Fibroblast of pulmonary artery (primary cell): ENCODE measurements at regions not wholly inside any gene's neighbourhood (a gene's known extent, or its start where the extent isn't known, plus 50 kb on each side); places are given as distances from the start of the nearest gene placed in this dataset.

Experiments
- DNase-seq: peaks from one replicate; pipeline ENCODE4 v3.0.0-alpha.2; 2010; ENCODE audit warnings: low read depth
- H3K4me3 ChIP-seq: replicated peaks from 2 replicates; pipeline ENCODE4 v1.5.1; 2011; ENCODE audit warnings: low read depth, mild to moderate bottlenecking, control low read depth, low read length, moderate library complexity
- CTCF ChIP-seq: IDR thresholded peaks from 2 replicates; pipeline ENCODE4 v1.5.1; 2011; ENCODE audit warnings: mild to moderate bottlenecking, control low read depth, low read length, inconsistent platforms; ENCODE audit errors: missing control alignments

- no peak overlapping the region for H3K4me3 ChIP-seq
- DNase-seq = no peak
- TF ChIP-seq CTCF = no peak
Observed at GRCh38 chr20:39259808-39260207, 297.7 kb downstream of the DHX35 start.

- no peak for TF ChIP-seq CTCF
- DNase-seq = no peak
- no peak overlapping the region for H3K4me3 ChIP-seq
Observed at GRCh38 chr20:39259010-39259803, 297.1 kb downstream of the DHX35 start.

GRCh38 chr20:39258253-39258652 lies 296.1 kb downstream of the DHX35 start:
- no peak overlapping the region for H3K4me3 ChIP-seq
- TF ChIP-seq CTCF = no peak
- no peak for DNase-seq

GRCh38 chr20:39253051-39253755 lies 291.1 kb downstream of the DHX35 start:
- no peak for DNase-seq
- no peak for TF ChIP-seq CTCF
- H3K4me3 ChIP-seq = no peak overlapping the region

- DNase-seq = no peak
- no peak for TF ChIP-seq CTCF
Observed at GRCh38 chr20:39252035-39252434, 289.9 kb downstream of the DHX35 start.

GRCh38 chr20:39249798-39250197 lies 287.7 kb downstream of the DHX35 start:
- no peak for DNase-seq
- no peak for TF ChIP-seq CTCF
- no peak overlapping the region for H3K4me3 ChIP-seq

More at GRCh38 chr20:39252035-39252434, 289.9 kb downstream of the DHX35 start:
- no peak overlapping the region for H3K4me3 ChIP-seq
